H9 (cell line): ENCODE measurements at regions not wholly inside any gene's neighbourhood (a gene's known extent, or its start where the extent isn't known, plus 50 kb on each side); places are given as distances from the start of the nearest gene placed in this dataset.

ENCODE experiments used
- DNase-seq: peaks from one replicate; pipeline ENCODE4 v3.0.0-alpha.2; 2017
- H2AFZ ChIP-seq: one replicate; pipeline ENCODE4 v1.6.1; 2013; ENCODE audit warnings: mild to moderate bottlenecking, low read length, control low read depth, moderate library complexity
- H2AK5ac ChIP-seq: 2 replicates; pipeline ENCODE4 v1.6.1; 2013; ENCODE audit warnings: low read length, control low read depth, mixed read lengths; ENCODE audit not compliant: insufficient read length
- H2BK120ac ChIP-seq: one replicate; pipeline ENCODE4 v1.6.1; 2013; ENCODE audit warnings: low read depth, mild to moderate bottlenecking, low read length, control low read depth, inconsistent platforms; ENCODE audit not compliant: poor library complexity, severe bottlenecking
- H2BK12ac ChIP-seq: 2 replicates; pipeline ENCODE4 v1.6.1; 2013; ENCODE audit warnings: low read length, control low read depth, mixed read lengths, low read depth; ENCODE audit not compliant: insufficient read length
- H2BK15ac ChIP-seq: 2 replicates; pipeline ENCODE4 v1.6.1; 2013; ENCODE audit warnings: low read depth, low read length, control low read depth
- H2BK20ac ChIP-seq: one replicate; pipeline ENCODE4 v1.6.1; 2013; ENCODE audit warnings: low read depth, mild to moderate bottlenecking, low read length, control low read depth, inconsistent platforms; ENCODE audit not compliant: poor library complexity, severe bottlenecking
- H2BK5ac ChIP-seq: 2 replicates; pipeline ENCODE4 v1.6.1; 2013; ENCODE audit warnings: low read length, control low read depth, mixed read lengths; ENCODE audit not compliant: insufficient read length
- H3K14ac ChIP-seq: 2 replicates; pipeline ENCODE4 v1.6.1; 2013; ENCODE audit warnings: low read length, control low read depth; ENCODE audit not compliant: insufficient read depth
- H3K18ac ChIP-seq: 2 replicates; pipeline ENCODE4 v1.6.1; 2013; ENCODE audit warnings: low read depth, mild to moderate bottlenecking, mixed read lengths, low read length, control low read depth; ENCODE audit not compliant: insufficient read length
- H3K23ac ChIP-seq: 2 replicates; pipeline ENCODE4 v1.6.1; 2013; ENCODE audit warnings: low read length, control low read depth, mixed read lengths, low read depth; ENCODE audit not compliant: insufficient read length
- H3K23me2 ChIP-seq: 2 replicates; pipeline ENCODE4 v1.6.1; 2013; ENCODE audit warnings: low read depth, mild to moderate bottlenecking, mixed read lengths, low read length, control low read depth; ENCODE audit not compliant: insufficient read length, poor library complexity, severe bottlenecking
- H3K27ac ChIP-seq: 2 replicates; pipeline ENCODE4 v1.5.1; 2013; ENCODE audit warnings: low read length, control low read depth, mixed read lengths, low read depth; ENCODE audit not compliant: insufficient read length
- H3K27me3 ChIP-seq: 2 replicates; pipeline ENCODE4 v1.6.1; 2013; ENCODE audit warnings: low read length, control low read depth, inconsistent platforms; ENCODE audit not compliant: insufficient read depth
- H3K4ac ChIP-seq: 2 replicates; pipeline ENCODE4 v1.6.1; 2013; ENCODE audit warnings: low read depth, mild to moderate bottlenecking, control low read depth, inconsistent platforms, low read length, moderate library complexity
- H3K4me1 ChIP-seq: 2 replicates; pipeline ENCODE4 v1.6.1; 2013; ENCODE audit warnings: low read length, control low read depth, inconsistent platforms; ENCODE audit not compliant: insufficient read depth
- H3K4me2 ChIP-seq: 2 replicates; pipeline ENCODE4 v1.6.1; 2013; ENCODE audit warnings: low read length, control low read depth, mixed read lengths; ENCODE audit not compliant: insufficient read length, insufficient read depth
- H3K56ac ChIP-seq: 2 replicates; pipeline ENCODE4 v1.6.1; 2013; ENCODE audit warnings: low read depth, mild to moderate bottlenecking, mixed read lengths, low read length, control low read depth; ENCODE audit not compliant: insufficient read length
- H3K79me1 ChIP-seq: 2 replicates; pipeline ENCODE4 v1.6.1; 2013; ENCODE audit warnings: low read depth, mild to moderate bottlenecking, moderate library complexity, low read length, control low read depth, inconsistent platforms; ENCODE audit not compliant: insufficient read depth, poor library complexity, severe bottlenecking
- H3K79me2 ChIP-seq: 2 replicates; pipeline ENCODE4 v1.6.1; 2013; ENCODE audit warnings: low read length, control low read depth, inconsistent platforms; ENCODE audit not compliant: insufficient read depth
- H3K9ac ChIP-seq: 2 replicates; pipeline ENCODE4 v1.6.1; 2013; ENCODE audit warnings: low read length, control low read depth, mixed read lengths; ENCODE audit not compliant: insufficient read length; ENCODE audit errors: extremely low read depth
- H3K9me3 ChIP-seq: one replicate; pipeline ENCODE4 v1.6.1; 2013; ENCODE audit warnings: low read depth, low read length, inconsistent platforms; ENCODE audit not compliant: control insufficient read depth
- H3T11ph ChIP-seq: one replicate; pipeline ENCODE4 v1.6.1; 2013; ENCODE audit warnings: mild to moderate bottlenecking, low read length, control low read depth, inconsistent platforms
- H4K20me1 ChIP-seq: one replicate; pipeline ENCODE4 v1.6.1; 2013; ENCODE audit not compliant: control insufficient read depth, insufficient read length, insufficient read depth
- H4K5ac ChIP-seq: 2 replicates; pipeline ENCODE4 v1.6.1; 2013; ENCODE audit warnings: low read depth, mild to moderate bottlenecking, mixed read lengths, low read length, control low read depth; ENCODE audit not compliant: insufficient read length
- H4K8ac ChIP-seq: replicated peaks from 2 replicates; pipeline ENCODE4 v1.6.1; 2013; ENCODE audit warnings: low read length, control low read depth, mixed read lengths, low read depth; ENCODE audit not compliant: insufficient read length
- H4K91ac ChIP-seq: 2 replicates; pipeline ENCODE4 v1.6.1; 2013; ENCODE audit warnings: low read depth, mild to moderate bottlenecking, moderate library complexity, mixed read lengths, low read length, control low read depth; ENCODE audit not compliant: insufficient read length
- H3K27ac Mint-ChIP-seq, 3 experiments: 2 replicates in 2 of 3; 3 replicates in 1 of 3; pipeline ENCODE4 v1.8.0; 2020 to 2021; ENCODE audit warnings: mixed read lengths in 3 of 3, mild to moderate bottlenecking in 1 of 3, moderate library complexity in 1 of 3
- H3K27me3 Mint-ChIP-seq: 2 replicates; pipeline ENCODE4 v1.8.0; 2021; ENCODE audit warnings: low read depth, mild to moderate bottlenecking, moderate library complexity, mixed read lengths
- H3K36me3 Mint-ChIP-seq, 3 experiments: 2 replicates in 2 of 3; 3 replicates in 1 of 3; pipeline ENCODE4 v1.8.0; 2020 to 2021; ENCODE audit warnings: low read depth in 3 of 3, mixed read lengths in 3 of 3; ENCODE audit not compliant: insufficient read depth in 1 of 3
- H3K4me1 Mint-ChIP-seq, 2 experiments: 2 replicates each; pipeline ENCODE4 v1.8.0; 2020; ENCODE audit warnings: mixed read lengths in 2 of 2
- H3K4me3 Mint-ChIP-seq, 2 experiments: 2 replicates in 1 of 2; 3 replicates in 1 of 2; pipeline ENCODE4 v1.8.0; 2020 to 2021; ENCODE audit warnings: mild to moderate bottlenecking in 2 of 2, mixed read lengths in 2 of 2, moderate library complexity in 1 of 2
- H3K9me3 Mint-ChIP-seq, 2 experiments: 2 replicates in 1 of 2; 3 replicates in 1 of 2; pipeline ENCODE4 v1.8.0; 2020; ENCODE audit warnings: mild to moderate bottlenecking in 2 of 2, mixed read lengths in 2 of 2, moderate library complexity in 1 of 2
- WGBS: extraction: QIAGEN DNeasy Blood & Tissue Kit; methylation state at CpG from one replicate; pipeline ENCODE4 v1.1.7; 2013; ENCODE audit warnings: missing lambda C conversion rate, low lambda C conversion rate, mixed read lengths; ENCODE audit not compliant: insufficient read length; ENCODE audit errors: extremely low coverage; 5-methylcytosine and 5-hydroxymethylcytosine counted together
- TF ChIP-seq, protein P1 (sequence below): fragments of 200-600 bp; sonication (generic); conservative IDR thresholded peaks from 3 replicates; pipeline ENCODE4 v1.8.0; 2021; ENCODE audit warnings: antibody characterized with exemption, mild to moderate bottlenecking

DNA sequence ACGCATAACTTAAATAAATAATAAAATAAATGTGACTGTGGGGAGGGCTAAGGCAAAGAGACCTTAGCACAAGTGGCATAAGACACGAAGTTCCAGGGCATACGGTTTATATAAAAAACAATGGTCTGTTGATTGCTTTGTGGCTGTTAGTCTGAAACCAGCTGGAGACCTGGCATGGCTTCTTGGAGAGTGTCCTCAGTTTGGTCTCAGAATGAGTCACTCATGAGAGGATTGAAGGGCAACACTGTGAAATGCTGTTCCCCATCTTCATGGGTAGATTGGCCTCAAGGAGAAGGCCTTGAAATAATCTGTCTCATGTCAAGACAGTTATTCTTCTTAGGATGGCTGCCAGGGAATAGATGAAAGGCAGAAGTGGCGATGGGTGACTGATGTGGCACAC lies 62.2 kb downstream of the SOX2 start:
- no peaks in the 10 kb centered on the region for H3K9me3 Mint-ChIP-seq
- Histone ChIP-seq H2BK20ac (no peak overlapping the region), H3K23ac (no peak overlapping the region), H3K56ac (no peak overlapping the region), H3K9ac (no peak overlapping the region), H2BK120ac (no peak overlapping the region), H3K4me1 (no peaks in the 10 kb centered on the region), H3K14ac (no peak overlapping the region), H3K4me2 (no peak overlapping the region), H3K23me2 (no peaks in the 10 kb centered on the region), H3K79me2 (no peaks in the 10 kb centered on the region), H4K5ac (no peak overlapping the region), H3K79me1 (no peaks in the 10 kb centered on the region), H3K9me3 (no peaks in the 10 kb centered on the region), H2AFZ (no peak overlapping the region), H3T11ph (no peak overlapping the region), H3K4ac (no peak overlapping the region), H4K8ac (no peak overlapping the region), H3K27me3 (no peaks in the 10 kb centered on the region), H3K27ac (no peak overlapping the region), H4K20me1 (no peaks in the 10 kb centered on the region), H2AK5ac (no peak overlapping the region), H2BK5ac (no peak overlapping the region), H2BK12ac (no peak overlapping the region), H2BK15ac (no peak overlapping the region), H3K18ac (no peak overlapping the region), H4K91ac (no peak overlapping the region)
- H3K27ac Mint-ChIP-seq = no peak overlapping the region
- no CpG with 5 or more reads among the region's 4 CpGs for WGBS
- no peak overlapping the region for H3K4me3 Mint-ChIP-seq
- no peak for DNase-seq
- H3K36me3 Mint-ChIP-seq = no peaks in the 10 kb centered on the region
- peaks cover 0 to 3% of the 10 kb centered on the region in 2 experiments; a peak in 2 of 4 replicates for H3K4me1 Mint-ChIP-seq
- TF ChIP-seq, protein P1, sequence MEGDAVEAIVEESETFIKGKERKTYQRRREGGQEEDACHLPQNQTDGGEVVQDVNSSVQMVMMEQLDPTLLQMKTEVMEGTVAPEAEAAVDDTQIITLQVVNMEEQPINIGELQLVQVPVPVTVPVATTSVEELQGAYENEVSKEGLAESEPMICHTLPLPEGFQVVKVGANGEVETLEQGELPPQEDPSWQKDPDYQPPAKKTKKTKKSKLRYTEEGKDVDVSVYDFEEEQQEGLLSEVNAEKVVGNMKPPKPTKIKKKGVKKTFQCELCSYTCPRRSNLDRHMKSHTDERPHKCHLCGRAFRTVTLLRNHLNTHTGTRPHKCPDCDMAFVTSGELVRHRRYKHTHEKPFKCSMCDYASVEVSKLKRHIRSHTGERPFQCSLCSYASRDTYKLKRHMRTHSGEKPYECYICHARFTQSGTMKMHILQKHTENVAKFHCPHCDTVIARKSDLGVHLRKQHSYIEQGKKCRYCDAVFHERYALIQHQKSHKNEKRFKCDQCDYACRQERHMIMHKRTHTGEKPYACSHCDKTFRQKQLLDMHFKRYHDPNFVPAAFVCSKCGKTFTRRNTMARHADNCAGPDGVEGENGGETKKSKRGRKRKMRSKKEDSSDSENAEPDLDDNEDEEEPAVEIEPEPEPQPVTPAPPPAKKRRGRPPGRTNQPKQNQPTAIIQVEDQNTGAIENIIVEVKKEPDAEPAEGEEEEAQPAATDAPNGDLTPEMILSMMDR = no peak
- H3K27me3 Mint-ChIP-seq = no peaks in the 10 kb centered on the region
